DOHH2 (cell line): ENCODE measurements at regions not wholly inside any gene's neighbourhood (a gene's known extent, or its start where the extent isn't known, plus 50 kb on each side); places are given as distances from the start of the nearest gene placed in this dataset.

Source experiments
- H3F3A ChIP-seq: fragments of 200-600 bp; sonication (generic), shearing (Covaris generic); 2 replicates; pipeline ENCODE4 v1.6.0; 2016; ENCODE audit warnings: antibody characterized with exemption, mild to moderate bottlenecking; ENCODE audit not compliant: control insufficient read depth, insufficient read depth
- H3K27ac ChIP-seq: fragments of 200-600 bp; sonication (generic); 2 replicates; pipeline ENCODE4 v1.5.1; 2014; ENCODE audit warnings: low read depth, mild to moderate bottlenecking, low read length, moderate library complexity
- H3K27me3 ChIP-seq: fragments of 200-600 bp; sonication (generic); 2 replicates; pipeline ENCODE4 v1.6.1; 2014; ENCODE audit warnings: mild to moderate bottlenecking, low read length, mixed read lengths; ENCODE audit not compliant: control insufficient read depth
- H3K36me3 ChIP-seq: fragments of 200-600 bp; sonication (generic); 2 replicates; pipeline ENCODE4 v1.6.1; 2014; ENCODE audit warnings: mild to moderate bottlenecking, low read length, moderate library complexity, mixed read lengths; ENCODE audit not compliant: control insufficient read depth
- H3K4me1 ChIP-seq: fragments of 200-600 bp; sonication (generic); 2 replicates; pipeline ENCODE4 v1.6.1; 2014; ENCODE audit warnings: mild to moderate bottlenecking, low read length, mixed read lengths; ENCODE audit not compliant: control insufficient read depth
- H3K4me2 ChIP-seq: fragments of 200-600 bp; sonication (generic); 2 replicates; pipeline ENCODE4 v1.6.0; 2014; ENCODE audit warnings: mild to moderate bottlenecking, low read length, moderate library complexity
- H3K4me3 ChIP-seq: fragments of 200-600 bp; sonication (generic); 2 replicates; pipeline ENCODE4 v1.5.1; 2014; ENCODE audit warnings: mild to moderate bottlenecking, low read length, mixed read lengths
- H3K79me2 ChIP-seq: fragments of 200-600 bp; sonication (generic); 2 replicates; pipeline ENCODE4 v1.6.1; 2014; ENCODE audit warnings: mild to moderate bottlenecking, low read length, mixed read lengths; ENCODE audit not compliant: control insufficient read depth
- H3K9me2 ChIP-seq: fragments of 200-600 bp; sonication (generic); replicated peaks from 2 replicates; pipeline ENCODE4 v1.6.1; 2014; ENCODE audit warnings: mild to moderate bottlenecking, low read length, mixed read lengths; ENCODE audit not compliant: control insufficient read depth
- H3K9me3 ChIP-seq: fragments of 200-600 bp; sonication (generic); 2 replicates; pipeline ENCODE4 v1.6.1; 2014; ENCODE audit warnings: antibody characterized with exemption, low read length, mixed read lengths; ENCODE audit not compliant: control insufficient read depth, insufficient read depth
- H4K20me1 ChIP-seq: fragments of 200-600 bp; sonication (generic); 2 replicates; pipeline ENCODE4 v1.6.0; 2014; ENCODE audit warnings: low read depth, mild to moderate bottlenecking, antibody characterized with exemption, low read length, moderate library complexity; ENCODE audit not compliant: control insufficient read depth, insufficient read depth
- CTCF ChIP-seq: fragments of 200-600 bp; sonication (generic); IDR thresholded peaks from one replicate; pipeline ENCODE4 v1.5.1; 2014; ENCODE audit warnings: antibody characterized with exemption, mild to moderate bottlenecking, low read depth, low read length; ENCODE audit not compliant: poor library complexity, severe bottlenecking
- EZH2phosphoT487 ChIP-seq: fragments of 200-600 bp; sonication (generic); IDR thresholded peaks from 2 replicates; pipeline ENCODE4 v1.6.1; 2017; ENCODE audit warnings: borderline replicate concordance, mild to moderate bottlenecking, antibody characterized with exemption, low read length, moderate library complexity, mixed read lengths

- Histone ChIP-seq H3K4me2 (no peak overlapping the region), H3K36me3 (no peaks in the 10 kb centered on the region), H3F3A (no peaks in the 10 kb centered on the region), H3K9me3 (no peaks in the 10 kb centered on the region), H3K9me2 (no peaks in the 10 kb centered on the region), H3K27me3 (no peaks in the 10 kb centered on the region), H4K20me1 (no peaks in the 10 kb centered on the region), H3K4me3 (no peak overlapping the region), H3K4me1 (no peaks in the 10 kb centered on the region), H3K79me2 (no peaks in the 10 kb centered on the region), H3K27ac (no peak overlapping the region)
- TF ChIP-seq EZH2phosphoT487: no peak
- TF ChIP-seq CTCF: no peak
Measured at GRCh38 chr4:35125995-35126712, 1118.2 kb downstream of the ARAP2 start.

GRCh38 chr4:35138449-35138848 lies 1105.9 kb downstream of the ARAP2 start:
- Histone ChIP-seq H3K9me2 (no peaks in the 10 kb centered on the region), H3K27me3 (no peaks in the 10 kb centered on the region), H3K4me1 (no peaks in the 10 kb centered on the region), H4K20me1 (no peaks in the 10 kb centered on the region), H3K9me3 (no peaks in the 10 kb centered on the region), H3K4me3 (no peak overlapping the region), H3K79me2 (no peaks in the 10 kb centered on the region), H3K27ac (no peak overlapping the region), H3K36me3 (no peaks in the 10 kb centered on the region), H3F3A (no peaks in the 10 kb centered on the region), H3K4me2 (no peak overlapping the region)
- TF ChIP-seq CTCF (no peak), EZH2phosphoT487 (no peak)

- H3K4me1 ChIP-seq: no peaks in the 10 kb centered on the region
- no peaks in the 10 kb centered on the region for H3K9me2 ChIP-seq
- no peaks in the 10 kb centered on the region for H3K9me3 ChIP-seq
Measured at GRCh38 chr4:35147761-35148160, 1096.6 kb downstream of the ARAP2 start.

More at GRCh38 chr4:35147761-35148160, 1096.6 kb downstream of the ARAP2 start:
- Histone ChIP-seq H3K4me3 (no peak overlapping the region), H3K27ac (no peak overlapping the region), H3F3A (no peaks in the 10 kb centered on the region), H3K27me3 (no peaks in the 10 kb centered on the region), H3K36me3 (no peaks in the 10 kb centered on the region), H4K20me1 (no peaks in the 10 kb centered on the region), H3K79me2 (no peaks in the 10 kb centered on the region), H3K4me2 (no peak overlapping the region)
- TF ChIP-seq CTCF (no peak), EZH2phosphoT487 (no peak)
